WERI-Rb-1 (cell line): ENCODE measurements at regions not wholly inside any gene's neighbourhood (a gene's known extent, or its start where the extent isn't known, plus 50 kb on each side); places are given as distances from the start of the nearest gene placed in this dataset.

Experiments
- DNase-seq: peaks from one replicate; pipeline ENCODE4 v3.0.0-alpha.2; 2020
- H3K27ac ChIP-seq: fragments of 250-450 bp; sonication (Bioruptor Pico); 2 replicates; pipeline ENCODE4 v1.5.1; 2020; ENCODE audit warnings: mild to moderate bottlenecking, moderate library complexity
- H3K27me3 ChIP-seq: fragments of 250-450 bp; sonication (Bioruptor Pico); 2 replicates; pipeline ENCODE4 v1.5.1; 2021; ENCODE audit warnings: mild to moderate bottlenecking, low read depth, moderate library complexity; ENCODE audit not compliant: insufficient read depth, severe bottlenecking
- H3K36me3 ChIP-seq: fragments of 250-450 bp; sonication (Bioruptor Pico); 2 replicates; pipeline ENCODE4 v1.5.1; 2020; ENCODE audit warnings: mild to moderate bottlenecking, moderate library complexity
- H3K4me3 ChIP-seq: 2 replicates; pipeline ENCODE4 v1.5.1; 2011; ENCODE audit warnings: low read depth, mild to moderate bottlenecking, control low read depth, low read length
- H3K9me3 ChIP-seq: fragments of 250-450 bp; sonication (Bioruptor Pico); 2 replicates; pipeline ENCODE4 v1.5.1; 2021; ENCODE audit warnings: mild to moderate bottlenecking, moderate library complexity; ENCODE audit not compliant: severe bottlenecking
- CTCF ChIP-seq: IDR thresholded peaks from 2 replicates; pipeline ENCODE4 v1.5.1; 2011; ENCODE audit warnings: low read depth, mild to moderate bottlenecking, control low read depth, inconsistent platforms, low read length

GRCh38 chr2:5986801-5987787 lies 294.9 kb downstream of the SOX11 start:
- no peaks in the 10 kb centered on the region for H3K27me3 ChIP-seq
- H3K4me3 ChIP-seq: no peak overlapping the region
- H3K27ac ChIP-seq: no peak overlapping the region
- no peaks in the 10 kb centered on the region for H3K36me3 ChIP-seq
- TF ChIP-seq CTCF: no peak
- no peak for DNase-seq
- H3K9me3 ChIP-seq: no peaks in the 10 kb centered on the region

GRCh38 chr2:5988120-5988519 lies 295.9 kb downstream of the SOX11 start:
- H3K27me3 ChIP-seq: no peaks in the 10 kb centered on the region
- no peak for DNase-seq

GRCh38 chr2:5990086-5990485 lies 297.9 kb downstream of the SOX11 start:
- Histone ChIP-seq H3K27me3 (no peaks in the 10 kb centered on the region), H3K4me3 (no peak overlapping the region), H3K9me3 (no peaks in the 10 kb centered on the region), H3K36me3 (no peaks in the 10 kb centered on the region), H3K27ac (no peak overlapping the region)
- TF ChIP-seq CTCF: no peak
- no peak for DNase-seq

More at GRCh38 chr2:5988120-5988519, 295.9 kb downstream of the SOX11 start:
- Histone ChIP-seq H3K27ac (no peak overlapping the region), H3K4me3 (no peak overlapping the region), H3K36me3 (no peaks in the 10 kb centered on the region), H3K9me3 (no peaks in the 10 kb centered on the region)
- no peak for TF ChIP-seq CTCF

DNA sequence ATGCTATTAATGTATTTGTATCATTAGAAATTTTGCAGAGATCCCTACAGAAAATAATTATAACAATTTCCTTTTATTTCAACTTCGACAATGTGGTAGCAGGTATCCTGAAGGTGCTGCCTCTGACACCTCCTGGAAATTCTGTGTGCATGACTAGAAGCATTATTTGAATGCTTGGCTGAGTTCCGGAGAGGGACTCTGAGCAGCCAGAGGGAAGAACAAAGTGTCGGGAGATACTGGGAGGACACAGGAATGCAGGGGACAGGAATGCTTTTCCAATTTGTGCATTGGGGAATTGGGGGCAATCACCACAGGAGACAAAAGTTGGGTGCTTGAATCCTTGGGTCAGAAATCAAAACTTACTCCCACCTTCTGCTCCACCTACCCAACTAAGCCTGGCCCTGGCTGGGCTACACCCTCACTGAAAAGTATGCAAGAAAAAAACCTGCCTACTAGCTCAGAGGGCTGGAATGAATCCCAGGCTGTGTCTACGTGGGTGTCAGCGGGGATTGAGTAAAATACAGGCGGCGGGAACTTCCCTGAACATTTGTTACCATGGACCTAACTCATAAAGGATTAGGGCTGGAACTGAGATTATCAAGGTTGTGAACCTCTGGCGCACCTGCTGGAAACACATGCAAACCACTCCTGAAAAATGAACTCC lies 299.3 kb downstream of the SOX11 start:
- no peak for DNase-seq
- no peaks in the 10 kb centered on the region for H3K36me3 ChIP-seq
- no peaks in the 10 kb centered on the region for H3K9me3 ChIP-seq
- H3K27me3 ChIP-seq: no peaks in the 10 kb centered on the region
- H3K4me3 ChIP-seq: no peak overlapping the region
- H3K27ac ChIP-seq: no peak overlapping the region
- TF ChIP-seq CTCF: no peak

DNA sequence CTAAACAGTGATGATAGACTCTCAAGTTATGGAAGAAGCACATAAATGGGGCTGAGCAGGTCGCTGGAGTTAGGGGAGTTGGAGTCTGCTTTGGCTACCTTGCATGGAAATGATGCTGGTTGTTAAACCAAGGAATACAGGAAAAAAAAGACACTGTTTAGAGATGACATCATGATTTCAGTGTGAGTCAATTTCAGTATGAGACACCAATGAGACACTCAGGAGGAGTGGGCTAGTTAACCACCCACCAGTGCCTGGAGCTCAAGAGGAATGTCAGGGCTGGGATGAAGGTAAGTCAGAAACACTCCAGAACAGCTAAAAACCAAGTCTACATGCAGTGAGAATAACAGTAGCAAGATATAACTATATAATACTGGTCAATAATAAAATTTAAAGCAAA lies 303.6 kb downstream of the SOX11 start:
- Histone ChIP-seq H3K4me3 (no peak overlapping the region), H3K27ac (no peak overlapping the region), H3K27me3 (no peaks in the 10 kb centered on the region), H3K36me3 (no peaks in the 10 kb centered on the region), H3K9me3 (no peaks in the 10 kb centered on the region)
- DNase-seq: no peak
- no peak for TF ChIP-seq CTCF
